22Rv1 (cell line): ENCODE measurements at regions not wholly inside any gene's neighbourhood (a gene's known extent, or its start where the extent isn't known, plus 50 kb on each side); places are given as distances from the start of the nearest gene placed in this dataset.

Experiments used
- ZFX ChIP-seq: fragments of 450-650 bp; IDR thresholded peaks from 2 replicates; pipeline ENCODE4 v1.6.1; 2017; ENCODE audit warnings: antibody characterized with exemption, borderline replicate concordance
- TF ChIP-seq, protein P1 (sequence below): fragments of 450-650 bp; IDR thresholded peaks from 2 replicates; pipeline ENCODE4 v1.5.1; 2017; ENCODE audit warnings: mild to moderate bottlenecking

DNA sequence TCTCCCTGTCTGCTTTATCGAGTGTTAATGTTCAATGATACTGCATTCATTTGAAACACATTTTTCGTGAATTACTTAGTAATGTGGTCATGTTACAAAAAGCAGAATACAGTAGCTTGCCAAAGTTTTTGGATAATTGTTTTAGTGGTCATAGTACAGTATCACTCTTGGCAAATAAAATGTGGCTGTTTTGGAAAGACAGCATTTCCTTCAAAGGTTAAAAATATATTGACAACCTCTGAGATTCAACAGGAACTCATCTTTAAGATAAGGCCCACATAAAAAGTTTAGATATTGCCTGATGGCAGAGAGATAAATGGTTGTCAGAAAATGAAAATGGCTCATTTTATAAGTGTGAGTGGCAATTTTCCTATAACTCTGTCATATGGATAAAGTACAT, 297.7 kb upstream of the MAN1A1 start:
- TF ChIP-seq, protein P1, sequence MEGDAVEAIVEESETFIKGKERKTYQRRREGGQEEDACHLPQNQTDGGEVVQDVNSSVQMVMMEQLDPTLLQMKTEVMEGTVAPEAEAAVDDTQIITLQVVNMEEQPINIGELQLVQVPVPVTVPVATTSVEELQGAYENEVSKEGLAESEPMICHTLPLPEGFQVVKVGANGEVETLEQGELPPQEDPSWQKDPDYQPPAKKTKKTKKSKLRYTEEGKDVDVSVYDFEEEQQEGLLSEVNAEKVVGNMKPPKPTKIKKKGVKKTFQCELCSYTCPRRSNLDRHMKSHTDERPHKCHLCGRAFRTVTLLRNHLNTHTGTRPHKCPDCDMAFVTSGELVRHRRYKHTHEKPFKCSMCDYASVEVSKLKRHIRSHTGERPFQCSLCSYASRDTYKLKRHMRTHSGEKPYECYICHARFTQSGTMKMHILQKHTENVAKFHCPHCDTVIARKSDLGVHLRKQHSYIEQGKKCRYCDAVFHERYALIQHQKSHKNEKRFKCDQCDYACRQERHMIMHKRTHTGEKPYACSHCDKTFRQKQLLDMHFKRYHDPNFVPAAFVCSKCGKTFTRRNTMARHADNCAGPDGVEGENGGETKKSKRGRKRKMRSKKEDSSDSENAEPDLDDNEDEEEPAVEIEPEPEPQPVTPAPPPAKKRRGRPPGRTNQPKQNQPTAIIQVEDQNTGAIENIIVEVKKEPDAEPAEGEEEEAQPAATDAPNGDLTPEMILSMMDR, result no peak
- no peak for TF ChIP-seq ZFX
